ENCODE measurements at regions not wholly inside any gene's neighbourhood (a gene's known extent, or its start where the extent isn't known, plus 50 kb on each side); places are given as distances from the start of the nearest gene placed in this dataset.
"Not testable (repeated sequence)": the region's sequence is repeated elsewhere in the genome, so short reads cannot be mapped to it uniquely, and the experiment has no call there.

DNA sequence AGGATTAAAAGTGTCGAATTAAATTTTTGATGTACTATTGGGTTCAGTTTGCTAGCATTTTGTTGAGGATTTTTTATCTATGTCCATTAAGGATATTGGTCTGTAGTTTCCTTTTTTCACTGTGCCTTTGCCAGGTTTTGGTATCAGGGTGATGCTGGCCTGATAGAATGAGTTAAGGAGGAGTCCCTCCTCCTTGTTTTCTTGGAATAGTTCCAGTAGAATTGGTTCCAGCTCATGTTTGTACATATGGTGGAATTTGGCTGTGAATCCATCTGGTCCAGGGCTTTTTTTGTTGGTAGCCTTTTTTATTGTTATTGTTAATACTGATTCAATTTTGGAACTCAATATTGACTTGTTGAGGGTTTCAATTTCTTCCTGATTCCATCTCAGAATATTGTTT lies 141.8 kb downstream of the SIM1 start:
- no peak for DNase-seq (ENCODE audit: low read depth in 3 of 3)

DNA sequence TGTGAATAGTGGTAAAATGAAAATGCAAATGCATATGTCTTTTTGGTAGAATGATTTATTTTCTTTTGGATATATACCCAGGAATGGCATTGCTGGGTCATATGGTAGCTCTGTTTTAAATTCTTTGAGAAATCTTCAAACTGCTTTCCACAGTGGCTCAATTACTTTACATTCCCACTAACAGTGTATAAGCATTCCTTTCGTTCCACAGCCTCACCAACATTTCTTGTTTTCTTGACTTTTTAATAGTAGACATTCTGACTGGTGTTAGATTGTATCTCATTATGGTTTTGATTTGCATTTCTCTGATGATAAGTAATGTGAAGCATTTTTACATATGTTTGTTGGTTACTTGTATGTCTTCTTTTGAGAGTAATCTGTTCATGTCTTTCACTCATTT lies 144.0 kb downstream of the SIM1 start:
- DNase-seq (ENCODE audit: low read depth in 3 of 3), result no peak

DNA sequence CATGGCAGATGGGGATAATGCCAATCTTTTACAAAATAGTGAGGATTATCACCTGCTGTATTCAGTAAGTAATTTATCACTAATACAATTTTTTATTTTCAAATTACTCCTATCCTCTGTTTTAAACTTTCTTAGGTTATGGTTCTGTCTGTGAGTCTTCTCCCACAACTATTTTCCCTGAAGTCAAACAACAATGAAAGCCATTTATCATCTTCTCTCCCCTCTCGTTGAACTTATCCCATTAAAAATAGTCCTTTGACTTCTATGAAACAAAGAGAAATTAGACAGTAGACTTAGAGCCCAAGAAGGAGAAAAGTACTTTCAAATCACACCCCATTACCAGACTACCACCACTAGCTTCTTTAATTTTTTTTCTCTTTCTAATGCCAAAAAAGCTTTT lies 147.7 kb downstream of the SIM1 start:
- no peak for DNase-seq (ENCODE audit: low read depth in 3 of 3)

DNA sequence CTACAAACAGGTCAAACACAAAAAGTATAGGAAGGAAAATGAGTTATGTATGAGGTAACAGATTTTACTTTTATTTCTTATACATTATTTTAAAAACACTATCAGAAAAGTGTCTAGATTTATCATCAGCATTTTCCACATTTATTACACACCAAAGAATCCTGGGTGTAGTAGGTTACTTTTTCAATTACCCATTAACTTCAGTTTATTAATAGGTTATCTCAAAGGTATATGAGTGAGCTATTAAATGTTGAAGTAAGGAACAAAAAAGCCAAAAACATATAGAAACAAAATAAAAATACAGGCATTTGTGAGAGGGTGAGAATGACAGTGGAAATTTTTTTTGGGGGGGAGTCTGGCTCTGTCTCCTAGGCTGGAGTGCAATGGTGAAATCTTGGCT lies 150.5 kb downstream of the SIM1 start:
- no peak for DNase-seq (ENCODE audit: low read depth in 3 of 3)

DNA sequence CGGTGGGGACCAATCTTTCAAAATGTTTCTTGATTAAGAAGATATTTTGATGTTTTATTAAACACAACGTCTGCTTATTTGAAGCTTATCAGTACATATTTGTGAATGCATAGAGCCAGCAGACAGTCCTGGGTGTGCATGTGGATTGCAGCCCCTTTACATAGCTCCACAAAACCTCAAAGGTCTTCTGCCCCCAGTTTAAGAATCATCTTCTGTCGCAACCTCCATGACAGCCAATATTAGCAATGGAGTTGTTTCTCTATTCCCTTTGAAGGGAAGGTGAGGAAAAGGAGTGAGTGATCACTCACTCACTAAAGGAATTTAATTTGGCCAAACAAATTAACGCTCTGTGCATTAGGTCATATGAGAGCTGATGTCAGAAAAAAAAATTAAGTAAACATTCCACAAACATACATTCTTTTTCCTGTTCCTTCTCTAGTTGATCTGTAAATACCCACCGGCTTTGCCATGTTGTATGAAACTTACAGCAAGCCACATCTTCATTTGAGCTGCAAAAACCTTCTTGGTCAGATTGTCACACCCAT lies 152.9 kb downstream of the SIM1 start:
- no peak for DNase-seq (ENCODE audit: low read depth in 3 of 3)

DNA sequence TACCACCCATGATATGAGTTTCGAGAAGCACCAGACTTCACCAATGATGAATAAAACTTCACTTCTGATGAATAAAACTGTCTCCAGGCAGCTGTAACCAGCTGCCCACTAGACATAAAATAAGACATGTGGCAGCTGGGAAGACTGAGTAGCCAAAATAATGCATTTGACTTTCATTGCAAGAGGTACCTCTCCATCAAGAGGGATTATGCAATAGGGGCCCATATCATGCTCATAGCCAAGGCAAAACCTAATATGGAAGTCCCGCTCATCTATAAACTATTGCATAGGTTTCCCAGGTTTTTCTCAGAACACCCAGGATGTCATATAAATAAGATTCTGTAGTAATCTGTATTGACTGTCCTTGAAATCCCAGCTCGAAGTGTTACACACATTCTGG lies 155.5 kb downstream of the SIM1 start:
- no peak for DNase-seq (ENCODE audit: low read depth in 3 of 3)

DNA sequence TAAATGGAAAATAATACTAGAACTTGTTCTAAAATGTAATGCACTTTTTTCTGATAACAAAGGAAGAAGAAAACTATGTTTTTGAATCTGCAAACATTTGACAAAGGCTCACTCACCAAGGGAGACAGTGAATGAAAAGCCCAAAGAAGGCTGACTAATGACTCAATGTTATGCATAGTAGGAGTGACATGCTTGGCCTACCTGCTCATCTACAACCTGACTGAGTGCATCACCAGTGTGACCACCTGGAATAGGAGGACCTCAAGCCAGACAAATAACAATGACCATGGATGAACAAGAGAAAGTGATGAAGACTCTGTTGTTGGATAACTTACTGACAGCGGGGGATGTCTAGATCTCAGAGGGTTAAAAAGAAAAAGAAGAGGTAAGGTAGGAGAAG lies 157.2 kb downstream of the SIM1 start:
- DNase-seq (ENCODE audit: low read depth in 3 of 3), result no peak

DNA sequence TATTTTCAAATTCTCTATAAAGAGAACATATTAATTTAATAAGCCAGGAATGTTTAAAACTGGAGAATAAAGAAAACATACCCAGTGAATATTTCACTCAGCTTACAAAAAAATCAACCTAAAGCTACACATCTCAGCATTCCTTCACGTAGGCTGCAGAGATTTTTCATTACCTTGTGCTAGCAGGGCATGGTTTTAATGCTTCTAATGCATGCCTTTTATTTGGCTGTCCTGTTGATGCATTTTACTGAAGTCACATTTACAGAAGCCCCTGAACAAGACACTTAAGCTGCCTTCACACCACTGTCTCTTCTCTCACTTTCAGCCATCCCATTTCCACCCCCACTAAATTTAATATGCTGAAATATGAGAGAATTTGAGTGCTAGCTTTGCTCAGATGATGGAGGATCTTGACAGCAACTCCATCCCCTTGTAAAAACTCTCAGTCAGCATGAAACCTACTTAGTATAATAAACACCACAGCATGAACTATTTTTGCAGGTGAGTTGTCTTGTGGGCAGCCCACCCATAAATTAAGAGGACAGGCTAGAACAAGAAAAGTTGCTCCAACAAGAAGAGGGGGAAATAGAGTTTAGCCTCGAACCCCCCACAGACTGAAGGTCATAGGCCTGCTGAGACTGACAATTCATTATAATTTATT lies 159.4 kb downstream of the SIM1 start:
- no peak for DNase-seq (ENCODE audit: low read depth in 3 of 3)

DNA sequence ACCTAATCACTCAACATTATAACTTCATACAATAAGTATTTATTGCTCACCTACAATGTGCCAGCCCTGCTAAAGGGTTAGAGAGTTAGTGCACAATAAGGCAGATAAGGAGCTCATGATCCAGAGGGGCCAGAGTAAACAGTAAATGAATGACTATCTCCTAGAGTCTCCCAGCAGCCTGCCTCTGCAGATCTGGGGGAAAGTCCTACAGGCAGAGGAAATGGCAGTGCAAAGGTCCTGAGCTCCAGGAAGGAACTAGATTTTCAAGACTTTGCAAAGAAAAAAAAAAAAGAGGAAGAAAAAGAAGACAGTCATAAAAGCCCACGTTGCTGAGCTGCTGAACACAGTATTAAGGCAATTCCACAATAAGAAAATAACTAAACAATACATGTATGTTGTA lies 160.1 kb downstream of the SIM1 start:
- DNase-seq (ENCODE audit: low read depth in 3 of 3), result no peak

DNA sequence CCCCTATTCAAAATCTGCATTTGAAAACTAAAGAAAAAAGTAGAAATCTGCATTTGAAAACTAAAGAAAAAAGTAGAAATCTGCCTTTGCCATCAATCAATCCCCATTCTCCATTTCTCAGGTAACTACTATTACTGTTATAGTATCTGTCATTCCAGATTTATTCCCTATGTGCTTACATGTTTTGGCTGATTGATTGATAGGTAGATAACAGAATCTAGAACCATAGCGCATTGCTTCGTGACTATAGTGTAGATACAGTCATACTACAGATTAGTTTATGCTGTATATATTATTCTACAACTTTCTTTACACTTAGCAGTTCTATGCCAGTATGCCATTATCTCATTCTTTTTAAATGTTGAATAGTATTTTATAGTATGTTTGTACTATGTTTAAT lies 163.0 kb downstream of the SIM1 start:
- DNase-seq (ENCODE audit: low read depth in 3 of 3), result no peak

DNA sequence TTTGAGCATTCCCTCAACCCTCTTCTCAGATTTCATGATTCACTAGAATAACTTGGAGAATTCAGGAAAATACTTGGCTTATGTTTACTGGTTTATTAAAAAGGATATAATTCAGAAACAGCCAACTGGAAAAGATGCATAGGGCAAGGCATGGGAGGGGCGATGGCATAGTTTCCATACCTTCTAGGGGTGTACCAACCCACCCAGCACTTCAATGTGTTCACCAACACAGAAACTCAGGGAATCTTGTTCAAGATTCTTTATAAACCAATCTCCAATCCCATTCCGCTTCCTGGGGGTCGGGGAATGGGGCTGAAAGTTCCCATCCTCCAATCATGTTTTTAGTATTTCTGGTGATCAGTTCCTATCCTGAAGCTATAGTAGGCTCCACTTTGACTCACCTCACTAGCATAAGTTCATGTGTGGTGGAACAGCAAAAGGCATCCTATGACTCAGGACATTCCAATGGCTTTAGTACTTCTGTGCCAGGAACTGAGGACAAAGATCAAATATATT lies 164.4 kb downstream of the SIM1 start:
- no peak for DNase-seq (ENCODE audit: low read depth in 3 of 3)

DNA sequence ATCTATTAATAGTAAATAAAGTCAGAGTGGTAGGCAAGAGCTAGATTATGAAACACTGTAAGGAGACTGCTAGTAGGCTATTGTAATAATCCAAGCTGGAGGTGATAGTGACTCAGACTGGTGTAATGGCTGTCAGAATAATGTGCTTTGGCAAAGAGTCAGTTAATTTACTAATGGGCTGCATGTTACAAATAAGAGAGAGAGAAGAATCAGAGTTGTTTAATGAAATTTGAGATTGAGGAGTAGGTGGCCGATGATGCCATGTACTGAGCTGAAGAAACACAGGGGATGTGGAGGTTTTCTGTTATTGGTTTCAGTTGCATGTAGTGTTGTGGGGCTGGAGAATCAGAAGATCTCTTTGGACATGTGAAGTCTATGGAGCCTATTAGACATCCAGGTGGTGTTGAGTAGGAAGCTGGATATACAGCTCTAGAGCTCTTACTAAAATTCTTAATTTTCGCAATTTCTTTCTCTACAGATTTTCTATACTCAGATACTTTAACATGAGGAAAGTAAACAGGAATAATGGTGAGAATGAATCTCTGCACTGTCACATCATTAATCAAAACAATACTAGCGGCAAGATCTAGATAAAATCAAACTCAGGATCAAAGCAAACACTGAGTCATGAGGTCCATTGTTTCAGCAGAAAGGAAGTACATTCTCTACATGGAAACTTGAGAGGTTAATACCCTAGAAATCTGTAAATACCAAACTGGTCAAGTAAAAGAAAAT lies 167.7 kb downstream of the SIM1 start:
- DNase-seq (ENCODE audit: low read depth in 3 of 3), result no peak

DNA sequence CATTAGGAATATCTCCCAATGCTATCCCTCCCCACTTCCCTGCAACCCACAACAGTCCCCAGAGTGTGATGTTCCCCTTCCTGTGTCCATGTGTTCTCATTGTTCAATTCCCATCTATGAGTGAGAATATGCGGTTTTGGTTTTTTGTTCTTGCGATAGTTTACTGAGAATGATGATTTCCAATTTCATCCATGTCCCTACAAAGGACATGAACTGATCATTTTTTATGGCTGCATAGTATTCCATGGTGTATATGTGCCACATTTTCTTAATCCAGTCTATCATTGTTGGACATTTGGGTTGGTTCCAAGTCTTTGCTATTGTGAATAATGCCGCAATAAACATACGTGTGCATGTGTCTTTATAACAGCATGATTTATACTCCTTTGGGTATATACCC lies 169.5 kb downstream of the SIM1 start:
- DNase-seq (ENCODE audit: low read depth in 3 of 3), result not testable (repeated sequence)

DNA sequence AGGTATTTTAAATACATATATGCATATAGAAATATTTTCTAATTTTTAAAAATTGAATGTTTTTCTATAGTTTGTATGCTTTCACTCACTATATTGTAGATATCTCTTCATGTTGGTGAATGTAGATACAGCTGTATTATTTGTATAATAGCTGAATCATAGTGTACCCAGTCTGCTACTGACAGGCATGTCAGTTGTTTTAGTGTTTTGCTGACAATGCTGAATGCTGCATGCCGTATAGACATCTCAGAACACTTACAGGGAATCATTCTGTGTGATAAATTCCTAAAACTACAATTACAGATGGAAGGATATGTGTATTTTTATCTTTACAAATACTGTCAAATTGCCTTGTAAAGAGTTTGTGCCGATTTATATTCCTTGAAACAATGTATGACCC lies 175.4 kb downstream of the SIM1 start:
- DNase-seq (ENCODE audit: low read depth in 3 of 3), result no peak

DNA sequence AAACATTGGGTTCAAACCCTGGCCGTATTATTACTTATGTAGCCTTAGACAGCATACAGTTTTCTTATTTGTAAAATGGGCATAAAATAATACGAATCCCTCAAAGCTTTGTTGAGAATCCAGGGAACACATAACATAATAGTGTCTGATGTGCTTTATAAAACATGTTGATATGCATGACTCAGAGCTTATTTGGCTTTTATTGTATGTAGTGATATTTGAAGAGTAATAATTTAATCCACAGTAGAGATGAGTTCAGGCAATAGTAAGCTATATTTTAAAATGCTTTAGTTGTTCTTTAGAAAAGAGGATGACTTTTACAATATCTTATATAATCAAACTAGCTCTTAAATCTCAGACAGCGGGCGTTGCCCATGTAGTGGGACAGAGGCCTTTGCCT lies 176.4 kb downstream of the SIM1 start:
- DNase-seq (ENCODE audit: low read depth in 3 of 3), result no peak

DNA sequence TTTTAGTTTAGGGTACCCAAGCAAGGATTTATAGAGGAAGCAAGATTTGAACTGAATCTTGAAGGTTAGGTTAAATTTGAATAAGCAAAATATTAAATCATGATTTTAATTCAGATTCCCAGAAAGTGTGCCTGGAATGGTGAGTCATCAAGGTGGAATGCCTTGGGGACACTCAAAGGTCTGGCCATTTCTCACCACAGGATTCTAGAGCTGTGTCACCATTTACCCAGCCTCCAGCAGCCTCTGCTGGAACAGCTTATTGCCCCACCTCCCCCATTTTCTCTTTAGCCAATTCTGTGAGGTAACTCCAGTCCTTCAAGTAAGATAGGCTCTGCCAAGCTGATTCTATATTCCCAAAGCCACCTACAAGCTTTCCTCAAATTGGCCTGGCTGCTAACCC lies 181.4 kb downstream of the SIM1 start:
- no peak for DNase-seq (ENCODE audit: low read depth in 3 of 3)

DNA sequence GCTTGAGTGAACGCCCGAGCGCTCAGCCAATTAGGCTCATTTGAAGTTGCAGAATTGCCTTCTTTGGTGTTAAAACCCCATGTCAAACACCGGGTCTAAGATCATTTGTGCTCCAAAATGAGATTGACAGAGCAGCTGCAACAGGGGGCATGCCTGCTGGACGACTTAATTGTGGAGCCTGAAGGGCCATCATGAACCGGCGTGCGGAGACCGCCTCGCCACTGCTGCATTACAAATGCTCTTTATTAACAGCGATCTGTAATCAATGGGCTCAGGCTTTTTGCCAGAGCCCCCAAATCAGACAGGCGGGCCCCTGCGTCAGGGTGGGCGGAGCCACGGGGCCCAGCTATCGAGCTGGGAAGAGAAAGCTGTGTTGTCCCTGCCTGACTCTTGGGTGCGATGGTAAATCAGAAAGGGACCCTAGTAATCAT lies 183.2 kb downstream of the SIM1 start:
- no peak for DNase-seq (ENCODE audit: low read depth in 3 of 3)

DNA sequence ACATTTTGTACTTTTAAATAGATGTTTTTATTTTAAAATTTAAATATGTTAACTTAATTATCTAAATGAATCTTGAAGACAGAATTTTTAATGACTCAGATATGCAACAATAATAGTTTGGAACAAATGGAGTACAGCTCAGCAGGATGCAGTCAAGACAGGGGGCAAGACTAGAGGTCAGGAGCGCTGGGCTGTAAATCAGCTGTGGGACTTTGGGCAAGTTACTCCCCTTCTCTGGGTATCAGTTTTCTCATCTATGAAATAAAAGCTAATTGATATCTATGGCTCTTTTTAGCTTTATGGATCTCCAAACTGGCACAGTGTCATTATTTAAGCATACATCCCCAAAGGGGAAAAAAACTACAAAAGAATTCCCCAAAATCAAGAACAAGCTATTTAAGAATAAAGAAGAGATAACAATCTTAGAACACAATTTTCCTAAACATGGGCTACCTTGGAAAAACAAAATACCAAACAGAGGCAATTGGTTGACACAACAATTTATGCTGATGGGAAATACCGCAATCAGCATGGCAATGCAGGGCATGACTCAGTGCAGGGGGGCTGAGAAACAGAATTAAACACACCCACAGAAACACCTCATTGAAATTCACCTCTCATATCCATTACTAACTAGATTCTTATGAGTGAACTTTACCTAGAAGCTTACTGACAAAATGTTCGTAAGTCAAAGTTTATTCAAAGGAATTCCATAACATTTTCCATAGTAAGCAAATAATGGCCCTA lies 188.2 kb downstream of the SIM1 start:
- no peak for DNase-seq (ENCODE audit: low read depth in 3 of 3)

DNA sequence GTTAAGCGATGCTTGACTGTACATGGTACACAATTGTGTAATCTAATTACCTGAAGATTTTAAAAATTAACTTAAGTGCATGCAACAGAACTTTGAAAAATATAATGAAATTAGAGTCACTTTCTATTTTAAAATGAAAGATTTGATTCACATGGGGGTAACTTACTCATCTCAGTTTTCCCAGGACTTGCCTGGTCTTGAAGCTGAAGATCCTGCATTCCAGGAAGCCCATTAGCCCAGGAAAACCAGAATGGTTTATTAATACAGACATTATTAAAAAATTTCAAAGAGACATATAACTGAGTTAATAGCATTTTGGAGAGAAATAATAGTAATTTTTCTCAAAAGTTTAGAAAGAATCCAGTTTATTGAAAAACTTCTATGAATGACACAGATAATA lies 190.6 kb downstream of the SIM1 start:
- no peak for DNase-seq (ENCODE audit: low read depth in 3 of 3)

DNA sequence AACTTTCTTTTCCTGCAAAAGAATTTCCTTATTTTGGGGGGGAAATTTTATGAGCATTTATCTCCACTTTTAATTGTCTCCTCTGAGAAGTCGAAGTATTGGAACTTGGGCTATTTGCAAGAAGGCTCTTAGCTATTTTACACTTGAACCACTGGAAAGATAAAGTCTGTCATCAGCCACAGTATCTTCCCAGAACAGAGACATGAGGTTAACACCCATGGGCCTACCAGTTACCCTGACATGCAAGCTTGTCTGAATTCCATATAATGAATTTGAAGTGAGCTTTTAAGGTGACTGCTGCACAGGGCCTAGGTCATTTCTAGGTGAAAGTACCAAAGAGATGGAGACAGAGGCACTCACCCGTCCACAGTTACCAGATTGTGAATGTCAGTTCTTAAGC lies 193.1 kb downstream of the SIM1 start:
- DNase-seq (ENCODE audit: low read depth in 3 of 3), result no peak

DNA sequence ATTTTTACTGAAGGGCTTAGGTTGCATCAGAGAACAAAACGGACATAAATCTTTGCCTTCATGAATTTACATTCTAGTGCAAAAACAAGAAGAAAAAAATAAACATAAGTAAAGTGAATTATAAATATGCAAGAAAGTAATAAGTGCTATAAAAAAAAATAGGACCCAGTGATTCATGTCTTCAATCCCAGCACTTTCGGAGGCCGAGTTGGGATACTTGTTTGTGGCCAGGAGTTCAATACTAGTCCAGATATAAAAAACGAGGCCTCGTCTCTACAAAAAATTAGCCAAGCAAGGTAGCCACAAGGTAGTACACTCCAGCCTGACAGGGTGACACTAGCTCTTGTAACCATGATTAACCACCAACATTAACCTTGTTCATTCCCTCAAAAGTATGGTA lies 193.5 kb downstream of the SIM1 start:
- DNase-seq (ENCODE audit: low read depth in 3 of 3), result no peak

DNA sequence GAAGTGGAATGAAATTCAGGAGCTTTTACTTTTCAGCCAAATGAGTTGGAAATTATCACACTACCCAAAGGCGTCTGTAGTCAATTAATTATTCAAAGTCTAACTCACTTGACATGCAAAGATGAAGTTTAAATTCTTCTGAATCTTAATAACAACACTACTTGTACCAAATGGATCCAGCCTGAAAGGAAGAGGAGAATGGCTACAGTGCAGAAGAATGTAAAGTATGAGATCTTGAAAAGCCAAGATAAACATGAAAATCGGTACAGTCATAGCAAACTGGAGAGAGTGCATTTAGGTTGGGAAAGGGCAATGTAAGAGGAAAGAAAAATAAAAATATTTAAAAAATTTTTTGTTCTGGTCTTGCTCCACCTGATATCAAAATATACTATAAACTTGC lies 195.5 kb downstream of the SIM1 start:
- no peak for DNase-seq (ENCODE audit: low read depth in 3 of 3)

DNA sequence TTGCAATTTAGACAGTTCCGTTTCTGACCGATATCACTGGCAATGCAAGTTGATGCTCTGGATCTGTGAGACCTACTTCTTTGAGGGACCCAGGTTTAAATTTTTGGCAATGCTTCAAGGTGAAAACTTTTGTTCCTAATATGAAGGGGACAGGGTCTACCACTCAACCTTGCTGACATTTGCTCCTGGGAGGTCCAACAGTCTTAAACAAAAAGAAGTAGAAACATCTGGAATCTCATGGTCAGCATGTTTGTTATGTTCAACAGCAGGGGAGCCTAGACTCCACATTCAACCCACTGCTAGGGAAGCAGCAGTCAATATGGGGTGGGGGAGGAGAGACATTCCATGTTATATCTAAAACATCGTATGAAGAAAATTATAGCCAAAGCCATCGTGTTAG lies 196.4 kb downstream of the SIM1 start:
- no peak for DNase-seq (ENCODE audit: low read depth in 3 of 3)
